CD4-positive, alpha-beta T cell treated with Interleukin-1 beta for 1 hour (primary cell): ENCODE measurements at regions not wholly inside any gene's neighbourhood (a gene's known extent, or its start where the extent isn't known, plus 50 kb on each side); places are given as distances from the start of the nearest gene placed in this dataset.

Source experiments
- DNase-seq, 2 donors: peaks; one replicate each; pipeline ENCODE4 v3.0.0-alpha.2; 2020 to 2022

- no peak for DNase-seq
Observed at GRCh38 chr12:124410354-124411175, 115.7 kb downstream of the RFLNA start.

GRCh38 chr12:124408822-124409517 is 114.1 kb downstream of the RFLNA start:
- no peak for DNase-seq

DNA sequence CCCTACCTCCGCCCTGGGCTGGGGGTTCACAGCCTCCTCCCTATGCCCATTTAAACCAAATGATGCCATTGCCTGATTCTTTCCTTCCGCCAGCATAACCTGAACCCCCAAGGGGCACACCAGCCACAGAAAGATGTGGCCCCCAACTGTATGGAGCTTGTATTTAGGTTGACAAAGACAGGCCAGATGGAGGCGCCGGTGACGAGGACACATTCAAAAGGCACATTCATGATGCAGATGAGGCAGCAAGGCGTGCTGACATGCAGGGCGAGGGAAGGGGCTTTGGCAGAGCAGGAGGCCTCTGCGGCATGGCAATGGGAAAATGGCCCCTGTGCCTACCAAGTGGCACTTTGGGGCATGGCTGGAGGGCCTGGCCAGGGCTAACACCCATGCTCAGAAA is 112.2 kb downstream of the RFLNA start:
- no peak for DNase-seq

DNA sequence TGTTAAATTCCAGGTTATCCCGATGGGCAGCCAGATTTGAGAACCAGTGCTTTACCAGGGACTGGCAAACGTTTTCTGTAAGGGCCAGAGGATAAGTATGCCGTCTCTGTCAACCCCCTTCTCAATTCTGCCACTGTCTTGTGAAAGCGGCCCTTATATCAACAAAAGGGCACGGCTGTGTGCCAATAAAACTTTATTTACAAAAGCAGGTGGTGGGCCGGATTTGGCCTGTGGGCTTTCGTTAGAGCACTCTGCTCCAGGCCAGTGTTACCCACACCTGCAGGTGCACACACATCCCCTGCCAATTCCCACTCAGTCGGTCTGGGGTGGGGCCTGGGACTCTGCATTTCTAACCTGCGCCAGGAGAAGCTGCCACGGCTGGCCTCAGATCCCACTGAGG is 111.2 kb downstream of the RFLNA start:
- DNase-seq: no peak

- no peak for DNase-seq
Observed at GRCh38 chr12:124405592-124405991, 110.7 kb downstream of the RFLNA start.

GRCh38 chr12:124405151-124405550 is 110.3 kb downstream of the RFLNA start:
- no peak for DNase-seq

GRCh38 chr12:124404162-124404784 is 109.4 kb downstream of the RFLNA start:
- no peak for DNase-seq

GRCh38 chr12:124403273-124403672 is 108.4 kb downstream of the RFLNA start:
- no peak for DNase-seq

DNA sequence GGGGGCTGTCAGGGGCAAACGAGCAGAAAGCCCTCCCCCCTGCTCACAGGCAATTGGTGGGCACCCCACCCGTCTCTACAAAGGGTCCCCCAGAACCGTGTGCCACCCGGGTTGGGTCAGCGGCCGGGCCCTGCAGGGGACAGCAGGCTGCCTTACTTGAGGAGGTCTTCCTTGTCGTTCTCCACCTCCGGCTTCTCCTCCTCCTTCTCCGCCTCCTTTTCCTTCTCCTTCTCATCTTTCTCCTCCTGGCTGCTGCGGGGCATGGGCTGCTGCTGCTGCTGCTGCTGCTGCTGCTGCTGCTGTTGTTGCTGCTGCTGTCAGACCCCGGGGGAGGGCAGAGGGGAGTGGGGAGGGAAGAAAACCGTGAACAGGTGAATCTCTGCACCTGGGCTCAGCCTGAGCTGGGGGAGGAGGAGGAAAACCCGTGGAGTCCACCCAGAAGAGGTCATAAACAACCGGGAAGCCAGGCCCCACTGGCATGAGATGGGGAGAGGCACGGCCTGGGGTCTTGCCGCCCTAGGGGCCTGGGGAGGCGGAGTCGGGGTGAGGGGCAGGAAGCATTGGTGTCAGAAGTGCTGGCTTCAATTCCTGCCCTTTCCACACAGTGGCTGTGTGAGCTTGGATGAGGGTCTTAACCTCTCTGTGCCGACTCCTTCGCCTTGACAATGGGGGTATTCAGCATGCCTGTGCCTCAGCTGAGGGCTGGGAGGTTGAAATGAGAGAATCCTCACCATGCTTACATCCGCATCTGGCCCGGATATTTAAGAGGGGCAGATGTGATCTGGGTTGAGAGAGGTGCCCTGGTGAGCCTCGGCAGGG is 107.6 kb downstream of the RFLNA start:
- no peak for DNase-seq

DNA sequence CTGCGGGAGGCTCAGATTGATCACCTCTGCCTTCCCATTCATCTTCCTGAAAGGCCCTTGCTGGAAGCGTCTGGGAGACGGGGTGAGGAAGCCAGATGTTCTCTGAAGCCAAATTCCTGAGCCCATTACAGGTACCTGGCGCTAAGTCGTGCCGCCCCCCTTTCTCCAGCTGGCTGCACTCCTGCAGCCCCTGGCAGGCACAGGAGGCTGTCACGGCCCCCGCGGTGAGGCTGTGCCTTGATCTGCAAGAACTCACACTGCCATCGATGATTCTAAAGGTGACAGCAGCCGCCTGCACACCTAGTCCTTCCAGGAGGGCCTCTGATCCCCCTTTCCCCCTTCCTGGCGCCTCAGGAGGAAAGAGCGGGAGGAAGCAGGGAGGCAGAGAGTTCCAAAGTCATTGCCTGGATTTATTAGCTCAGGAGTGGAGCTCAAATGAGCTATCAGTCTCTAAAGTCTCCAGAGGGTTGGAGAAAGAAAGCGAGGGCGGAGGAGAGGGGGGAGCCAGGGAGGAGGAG is 106.9 kb downstream of the RFLNA start:
- DNase-seq: no peak

GRCh38 chr12:124400124-124400523 is 105.2 kb downstream of the RFLNA start:
- no peak for DNase-seq

DNA sequence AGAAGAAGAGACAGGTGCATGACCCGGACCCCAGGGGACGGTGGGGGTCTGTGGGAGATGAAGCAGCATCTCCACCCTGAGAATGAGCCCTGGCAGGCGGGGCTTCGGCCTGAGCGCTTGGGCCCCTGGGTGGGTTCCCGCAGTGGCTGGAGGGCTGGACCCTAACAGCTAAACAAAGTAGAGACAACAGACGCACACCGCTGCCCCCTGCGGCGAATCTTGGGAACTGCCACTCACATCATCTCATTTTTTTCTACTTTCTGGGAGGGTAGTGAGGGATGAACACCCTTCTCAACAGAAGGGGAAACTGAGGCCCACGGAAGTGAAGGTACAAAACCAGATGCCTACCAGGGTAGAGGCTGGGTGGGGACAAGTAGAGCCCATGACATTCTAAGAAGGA is 104.7 kb downstream of the RFLNA start:
- DNase-seq: peak in 1 of 2 donors; percentile 20

- DNase-seq: no peak
Observed at GRCh38 chr12:124398578-124399227, 103.8 kb downstream of the RFLNA start.

- no peak for DNase-seq
Observed at GRCh38 chr12:124397807-124398577, 103.1 kb downstream of the RFLNA start.

DNA sequence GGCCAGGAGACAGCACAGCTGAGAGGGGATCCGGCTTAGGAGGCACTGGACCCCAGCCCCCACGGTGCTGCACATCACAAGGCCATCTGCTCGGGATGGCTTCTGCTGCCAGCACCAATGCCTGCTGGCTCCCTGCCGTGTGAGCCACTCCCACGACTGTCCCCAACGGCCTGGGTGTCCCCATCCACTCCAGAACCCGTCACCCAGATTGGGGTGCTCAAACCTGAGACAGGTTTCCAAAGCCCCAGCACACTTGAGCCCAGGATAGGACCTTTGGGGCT is 102.4 kb downstream of the RFLNA start:
- no peak for DNase-seq

GRCh38 chr12:124396544-124397398 is 101.9 kb downstream of the RFLNA start:
- no peak for DNase-seq

GRCh38 chr12:124395986-124396385 is 101.1 kb downstream of the RFLNA start:
- no peak for DNase-seq

GRCh38 chr12:124395284-124395752 is 100.4 kb downstream of the RFLNA start:
- DNase-seq: no peak

GRCh38 chr12:124394462-124395128 is 99.7 kb downstream of the RFLNA start:
- no peak for DNase-seq

DNA sequence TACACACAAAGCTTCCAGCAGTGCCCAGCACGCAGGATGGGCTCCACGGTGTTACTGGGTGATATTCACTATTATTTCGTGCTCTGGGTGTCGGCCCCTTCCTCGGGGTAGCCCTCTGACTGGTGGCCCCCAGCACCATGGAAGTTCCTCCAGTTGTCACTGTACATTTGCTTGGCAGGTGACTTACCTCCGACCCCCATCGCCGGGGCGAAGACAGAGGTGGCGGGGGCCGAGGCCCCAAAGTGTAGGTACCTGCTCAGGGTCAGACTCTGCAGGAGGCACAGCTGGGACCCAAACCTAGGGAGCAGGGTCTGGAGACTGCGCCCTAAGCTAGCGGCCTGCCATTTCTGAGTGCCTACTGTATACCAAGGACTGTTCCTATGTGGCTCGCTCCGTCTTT is 98.9 kb downstream of the RFLNA start:
- no peak for DNase-seq
